ENCODE measurements at regions not wholly inside any gene's neighbourhood (a gene's known extent, or its start where the extent isn't known, plus 50 kb on each side); places are given as distances from the start of the nearest gene placed in this dataset.

DNA sequence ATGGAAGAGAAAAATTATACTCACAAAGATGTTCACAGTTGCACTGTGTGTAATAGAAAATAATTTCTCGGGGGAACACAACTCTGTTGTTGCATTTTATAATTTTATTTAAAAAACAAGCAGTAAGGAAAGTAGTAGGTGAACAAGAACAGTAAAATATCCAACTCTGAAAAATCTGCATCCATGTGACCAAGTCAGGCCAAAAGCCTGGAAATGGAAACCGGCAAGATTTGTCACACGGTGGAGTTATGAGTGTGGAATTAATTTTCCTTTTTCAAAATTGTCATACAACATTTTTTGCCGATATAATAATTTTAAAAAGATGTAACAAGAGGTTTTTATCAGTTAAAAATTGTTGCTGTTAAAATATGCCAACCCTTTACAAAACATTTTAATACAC, 1421.5 kb downstream of the BRD1 start:
- TF ChIP-seq CTCF (IDR thresholded peaks at IDR 0.05; ENCODE audit: insufficient read depth, low read length, poor library complexity, severe bottlenecking) (no peak), EZH2phosphoT487 (conservative IDR thresholded peaks at IDR 0.05; ENCODE audit: low read length) (no peak)
